ENCODE measurements at regions not wholly inside any gene's neighbourhood (a gene's known extent, or its start where the extent isn't known, plus 50 kb on each side); places are given as distances from the start of the nearest gene placed in this dataset.

DNA sequence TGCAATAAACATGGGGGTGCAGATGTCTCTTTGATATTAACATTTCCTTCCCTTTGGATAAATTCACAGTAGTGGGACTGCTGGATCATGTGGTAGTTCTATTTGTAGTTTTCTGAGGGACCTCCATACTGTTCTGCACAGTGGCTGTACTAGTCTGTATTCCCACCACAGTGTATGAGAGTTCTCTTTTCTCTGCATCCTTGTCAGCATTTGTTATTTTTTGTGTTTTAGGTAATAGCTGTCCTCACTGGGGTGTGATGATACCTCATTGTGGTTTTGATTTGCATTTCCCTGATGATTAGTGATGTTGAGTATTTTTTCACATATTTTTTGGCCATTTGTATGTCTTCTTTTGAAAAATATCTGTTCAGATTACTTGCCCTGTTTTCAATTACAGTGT is 562.5 kb downstream of the CSNK1G3 start:
- no peaks in the 10 kb centered on the region for H3K79me2 ChIP-seq (ENCODE audit: insufficient read depth, low read length)
- Mint-ChIP-seq H3K4me3 (no peak overlapping the region), H3K27me3 (ENCODE audit: low read depth in 3 of 3) (no peaks in the 10 kb centered on the region), H3K9me3 (peaks cover 0 to 16% (median 3%) of the 10 kb centered on the region in 7 donors), H3K36me3 (no peaks in the 10 kb centered on the region), H3K4me1 (no peaks in the 10 kb centered on the region), H3K27ac (peak overlapping the region in 1 of 7 donors; percentile 54)
- no peak for DNase-seq
- no peaks in the 10 kb centered on the region for H3K4me1 ChIP-seq (ENCODE audit: control insufficient read depth in 1 of 2, insufficient read depth in 2 of 2, low read length in 2 of 2)
- H3K27ac ChIP-seq (ENCODE audit: low read depth in 1 of 2, low read length in 2 of 2) = no peak overlapping the region
- H2AFZ ChIP-seq (ENCODE audit: insufficient read depth, low read depth, low read length, poor library complexity, severe bottlenecking) = no peak overlapping the region
- peaks cover 0 to 4% of the 10 kb centered on the region in 2 donors for H3K9me3 ChIP-seq (replicated peaks in 1 of 2; ENCODE audit: control insufficient read depth in 1 of 2, insufficient read depth in 1 of 2, low read length in 2 of 2)
- no peak overlapping the region for H3K9ac ChIP-seq (ENCODE audit: insufficient read depth, low read length, poor library complexity, severe bottlenecking)
- TF ChIP-seq, protein P1, sequence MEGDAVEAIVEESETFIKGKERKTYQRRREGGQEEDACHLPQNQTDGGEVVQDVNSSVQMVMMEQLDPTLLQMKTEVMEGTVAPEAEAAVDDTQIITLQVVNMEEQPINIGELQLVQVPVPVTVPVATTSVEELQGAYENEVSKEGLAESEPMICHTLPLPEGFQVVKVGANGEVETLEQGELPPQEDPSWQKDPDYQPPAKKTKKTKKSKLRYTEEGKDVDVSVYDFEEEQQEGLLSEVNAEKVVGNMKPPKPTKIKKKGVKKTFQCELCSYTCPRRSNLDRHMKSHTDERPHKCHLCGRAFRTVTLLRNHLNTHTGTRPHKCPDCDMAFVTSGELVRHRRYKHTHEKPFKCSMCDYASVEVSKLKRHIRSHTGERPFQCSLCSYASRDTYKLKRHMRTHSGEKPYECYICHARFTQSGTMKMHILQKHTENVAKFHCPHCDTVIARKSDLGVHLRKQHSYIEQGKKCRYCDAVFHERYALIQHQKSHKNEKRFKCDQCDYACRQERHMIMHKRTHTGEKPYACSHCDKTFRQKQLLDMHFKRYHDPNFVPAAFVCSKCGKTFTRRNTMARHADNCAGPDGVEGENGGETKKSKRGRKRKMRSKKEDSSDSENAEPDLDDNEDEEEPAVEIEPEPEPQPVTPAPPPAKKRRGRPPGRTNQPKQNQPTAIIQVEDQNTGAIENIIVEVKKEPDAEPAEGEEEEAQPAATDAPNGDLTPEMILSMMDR (IDR thresholded peaks at IDR 0.05) = no peak
- H3K27me3 ChIP-seq (ENCODE audit: control insufficient read depth in 2 of 2, insufficient read depth in 2 of 2, low read length in 2 of 2) = no peaks in the 10 kb centered on the region
- no peaks in the 10 kb centered on the region for H3K36me3 ChIP-seq (replicated peaks in 1 of 2; ENCODE audit: control insufficient read depth in 1 of 2, insufficient read depth in 2 of 2, low read length in 2 of 2)
- no peaks in the 10 kb centered on the region for H4K20me1 ChIP-seq (ENCODE audit: insufficient read depth, low read length)
- H3K4me2 ChIP-seq (replicated peaks; ENCODE audit: extremely low read depth, low read length, poor library complexity, severe bottlenecking) = no peak overlapping the region
- intact Hi-C loops (cut with micrococcal nuclease) = no loop called here
- no peak overlapping the region for H3K4me3 ChIP-seq (replicated peaks in 1 of 3; ENCODE audit: low read depth in 2 of 3, low read length in 3 of 3)

DNA sequence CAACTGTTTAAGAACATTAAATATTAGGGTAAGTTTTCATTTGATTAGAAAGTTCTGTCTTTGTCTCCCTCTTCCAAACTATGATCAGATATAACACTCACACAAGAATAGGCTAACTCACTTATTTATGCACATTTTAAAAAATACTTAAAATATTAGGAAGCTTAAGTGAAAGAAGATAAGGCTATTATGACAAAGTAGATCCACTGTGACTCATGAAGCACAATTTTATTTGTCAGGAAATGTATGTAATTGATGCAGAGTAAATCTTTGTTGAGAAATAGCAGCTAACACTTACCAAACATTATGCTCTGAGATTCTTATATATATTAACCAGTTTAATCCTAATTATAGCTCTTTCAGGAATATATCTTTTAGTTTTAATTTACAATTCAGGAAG is 560.6 kb downstream of the CSNK1G3 start:
- no peak overlapping the region for H3K4me2 ChIP-seq (replicated peaks; ENCODE audit: extremely low read depth, low read length, poor library complexity, severe bottlenecking)
- DNase-seq = no peak
- H3K27me3 Mint-ChIP-seq (ENCODE audit: low read depth in 3 of 3) = no peaks in the 10 kb centered on the region
- H3K4me1 Mint-ChIP-seq = no peaks in the 10 kb centered on the region
- no peaks in the 10 kb centered on the region for H3K36me3 Mint-ChIP-seq
- no peaks in the 10 kb centered on the region for H4K20me1 ChIP-seq (ENCODE audit: insufficient read depth, low read length)
- no peak overlapping the region for H3K9ac ChIP-seq (ENCODE audit: insufficient read depth, low read length, poor library complexity, severe bottlenecking)
- no peaks in the 10 kb centered on the region for H3K4me1 ChIP-seq (ENCODE audit: control insufficient read depth in 1 of 2, insufficient read depth in 2 of 2, low read length in 2 of 2)
- no peaks in the 10 kb centered on the region for H3K9me3 ChIP-seq (replicated peaks in 1 of 2; ENCODE audit: control insufficient read depth in 1 of 2, insufficient read depth in 1 of 2, low read length in 2 of 2)
- no peak overlapping the region for H3K27ac ChIP-seq (ENCODE audit: low read depth in 1 of 2, low read length in 2 of 2)
- H3K9me3 Mint-ChIP-seq = peaks cover 0 to 12% (median 1%) of the 10 kb centered on the region in 7 donors
- no peaks in the 10 kb centered on the region for H3K79me2 ChIP-seq (ENCODE audit: insufficient read depth, low read length)
- H3K27me3 ChIP-seq (ENCODE audit: control insufficient read depth in 2 of 2, insufficient read depth in 2 of 2, low read length in 2 of 2) = no peaks in the 10 kb centered on the region
- no peak overlapping the region for H3K4me3 Mint-ChIP-seq
- no peak overlapping the region for H2AFZ ChIP-seq (ENCODE audit: insufficient read depth, low read depth, low read length, poor library complexity, severe bottlenecking)
- no peak overlapping the region for H3K4me3 ChIP-seq (replicated peaks in 1 of 3; ENCODE audit: low read depth in 2 of 3, low read length in 3 of 3)
- TF ChIP-seq, protein P1 (IDR thresholded peaks at IDR 0.05) = no peak
- intact Hi-C loops (cut with micrococcal nuclease) = no loop called here
- no peak overlapping the region for H3K27ac Mint-ChIP-seq
- no peaks in the 10 kb centered on the region for H3K36me3 ChIP-seq (replicated peaks in 1 of 2; ENCODE audit: control insufficient read depth in 1 of 2, insufficient read depth in 2 of 2, low read length in 2 of 2)

Data from CD14-positive monocyte (primary cell).